Loucy (cell line): ENCODE measurements at regions not wholly inside any gene's neighbourhood (a gene's known extent, or its start where the extent isn't known, plus 50 kb on each side); places are given as distances from the start of the nearest gene placed in this dataset.

Source experiments
- EZH2phosphoT487 ChIP-seq: fragments of 200-600 bp; IDR thresholded peaks from 2 replicates; pipeline ENCODE4 v1.6.1; 2018; ENCODE audit warnings: antibody characterized with exemption, mild to moderate bottlenecking, moderate library complexity, borderline replicate concordance
- TF ChIP-seq, protein P1 (sequence below): fragments of 200-600 bp; sonication (generic); conservative IDR thresholded peaks from 2 replicates; pipeline ENCODE4 v1.5.1; 2014; ENCODE audit warnings: mild to moderate bottlenecking, antibody characterized with exemption, low read length

DNA sequence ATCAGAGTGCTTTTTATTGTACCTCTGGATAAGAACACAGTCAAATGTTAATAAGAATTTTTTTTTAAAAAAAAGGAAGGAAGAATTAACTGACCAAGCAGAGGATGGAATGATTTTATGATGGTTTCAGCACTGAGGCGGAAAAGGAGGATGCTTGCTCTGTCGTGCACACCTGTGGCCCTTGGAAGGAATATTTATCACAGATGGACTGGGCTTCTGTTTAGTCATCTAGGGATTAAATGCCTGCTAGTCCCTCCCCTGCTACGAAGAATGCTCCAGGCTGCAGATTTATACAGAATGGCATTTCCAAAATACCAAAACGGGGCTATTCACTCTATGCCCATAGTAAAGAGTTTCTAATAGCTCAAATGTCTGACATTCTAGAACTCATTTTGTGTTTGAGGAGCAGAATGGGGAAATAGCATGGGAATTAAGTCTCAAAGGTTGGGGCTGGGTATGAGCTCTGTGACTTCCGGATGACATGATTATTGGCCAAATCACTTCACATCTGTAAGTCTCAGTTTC, 92.8 kb upstream of the BCL6 start:
- TF ChIP-seq, protein P1, sequence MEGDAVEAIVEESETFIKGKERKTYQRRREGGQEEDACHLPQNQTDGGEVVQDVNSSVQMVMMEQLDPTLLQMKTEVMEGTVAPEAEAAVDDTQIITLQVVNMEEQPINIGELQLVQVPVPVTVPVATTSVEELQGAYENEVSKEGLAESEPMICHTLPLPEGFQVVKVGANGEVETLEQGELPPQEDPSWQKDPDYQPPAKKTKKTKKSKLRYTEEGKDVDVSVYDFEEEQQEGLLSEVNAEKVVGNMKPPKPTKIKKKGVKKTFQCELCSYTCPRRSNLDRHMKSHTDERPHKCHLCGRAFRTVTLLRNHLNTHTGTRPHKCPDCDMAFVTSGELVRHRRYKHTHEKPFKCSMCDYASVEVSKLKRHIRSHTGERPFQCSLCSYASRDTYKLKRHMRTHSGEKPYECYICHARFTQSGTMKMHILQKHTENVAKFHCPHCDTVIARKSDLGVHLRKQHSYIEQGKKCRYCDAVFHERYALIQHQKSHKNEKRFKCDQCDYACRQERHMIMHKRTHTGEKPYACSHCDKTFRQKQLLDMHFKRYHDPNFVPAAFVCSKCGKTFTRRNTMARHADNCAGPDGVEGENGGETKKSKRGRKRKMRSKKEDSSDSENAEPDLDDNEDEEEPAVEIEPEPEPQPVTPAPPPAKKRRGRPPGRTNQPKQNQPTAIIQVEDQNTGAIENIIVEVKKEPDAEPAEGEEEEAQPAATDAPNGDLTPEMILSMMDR: no peak
- TF ChIP-seq EZH2phosphoT487: no peak
